ENCODE measurements at regions not wholly inside any gene's neighbourhood (a gene's known extent, or its start where the extent isn't known, plus 50 kb on each side); places are given as distances from the start of the nearest gene placed in this dataset.

DNA sequence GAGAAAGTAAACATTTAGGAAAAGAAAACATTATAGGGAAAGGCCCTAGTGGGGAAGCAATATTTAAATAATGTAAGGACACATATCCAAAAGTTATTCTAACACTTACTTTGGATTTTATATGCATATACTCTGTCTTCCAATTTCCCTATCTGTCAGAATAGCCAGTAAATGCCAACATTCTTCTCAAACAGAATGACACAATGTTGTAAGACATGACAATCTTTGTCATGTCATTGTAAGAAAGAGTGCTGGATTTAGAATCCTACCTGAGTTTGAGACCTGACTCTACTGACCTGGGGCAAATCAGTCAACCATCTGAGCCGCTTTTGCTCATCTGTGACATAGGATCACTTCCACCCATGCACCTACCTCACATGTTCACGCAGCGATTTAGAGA, 198.3 kb downstream of the PHLDA1 start:
- DNase-seq, result no peak

- peak; percentile 38 for DNase-seq
Measured at GRCh38 chr12:75831402-75831801, 200.2 kb downstream of the PHLDA1 start.

GRCh38 chr12:75827061-75827460, 204.5 kb downstream of the PHLDA1 start:
- no peak for DNase-seq

- DNase-seq, result no peak
Measured at GRCh38 chr12:75825686-75826085, 205.9 kb downstream of the PHLDA1 start.

DNA sequence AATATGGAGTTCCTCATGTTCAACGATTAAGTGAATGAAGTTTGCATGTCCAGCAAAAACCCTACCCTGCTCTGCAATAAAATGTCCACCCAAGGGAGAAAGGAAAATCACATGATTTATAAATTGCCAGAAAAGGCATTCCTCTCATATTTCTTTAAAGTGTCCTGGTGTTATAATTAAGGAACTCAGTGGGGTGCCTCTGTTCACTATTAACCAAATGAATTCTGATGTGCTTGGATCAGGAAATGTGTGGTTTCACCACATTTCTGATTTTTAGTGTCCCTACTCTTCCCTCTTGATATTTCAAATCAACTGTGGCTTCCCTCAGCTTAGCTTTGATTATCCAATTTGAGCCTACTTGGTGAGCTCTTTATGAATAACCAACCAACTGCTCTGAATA, 208.1 kb downstream of the PHLDA1 start:
- no peak for DNase-seq

DNA sequence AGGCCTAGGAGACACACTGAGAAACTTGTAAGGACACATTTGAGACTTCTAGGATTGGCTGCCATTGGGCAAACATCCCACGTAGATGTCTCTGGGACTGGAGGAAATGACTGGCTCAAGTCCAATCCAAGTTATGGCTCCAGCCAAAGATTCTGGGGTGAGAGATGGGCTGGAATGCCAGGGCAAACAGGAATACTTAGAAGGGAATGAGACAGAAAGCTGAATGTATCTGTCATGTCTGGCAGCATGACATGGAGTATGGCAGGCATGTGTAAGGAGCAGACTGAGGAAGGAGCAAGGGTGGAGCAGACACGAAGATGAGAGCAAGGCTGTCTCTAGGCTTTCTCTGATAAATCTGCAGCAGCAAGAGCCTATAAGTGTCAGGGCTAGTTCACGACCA, 209.2 kb downstream of the PHLDA1 start:
- DNase-seq, result no peak

DNA sequence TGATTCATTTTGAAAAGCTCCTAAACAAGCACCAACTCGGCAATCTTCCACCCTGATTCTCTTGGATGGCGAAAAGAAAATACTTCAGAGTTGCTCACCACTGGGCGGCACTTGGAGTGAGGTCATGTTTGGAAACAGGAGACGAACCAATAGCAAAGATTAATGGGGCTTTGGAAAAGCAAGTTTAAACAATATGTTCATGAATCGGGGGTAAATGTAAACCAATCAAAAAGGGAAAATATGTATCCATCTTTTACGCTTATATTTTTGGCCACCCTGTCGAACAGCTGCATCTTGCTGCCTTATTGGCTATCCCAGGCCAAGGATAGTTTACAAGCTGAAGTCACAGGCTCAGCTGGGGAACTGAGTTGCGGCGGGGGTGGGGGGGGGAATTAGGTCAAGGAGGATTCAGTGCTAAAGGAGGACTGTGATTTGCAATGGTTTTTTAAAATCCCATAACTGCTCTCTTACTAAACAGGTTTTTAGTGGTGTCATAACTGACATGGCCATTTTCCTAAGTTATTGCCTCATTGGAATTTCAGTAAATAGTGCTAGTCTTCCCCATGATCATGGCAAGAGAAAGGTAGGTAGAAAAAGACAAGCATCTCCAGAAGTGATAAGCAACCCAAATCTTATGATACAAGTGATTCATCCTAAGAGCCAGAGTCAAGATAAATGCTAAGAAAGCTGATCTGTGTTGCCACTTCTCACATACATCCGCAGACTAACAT, 210.6 kb downstream of the PHLDA1 start:
- DNase-seq, result peak; percentile 54

DNA sequence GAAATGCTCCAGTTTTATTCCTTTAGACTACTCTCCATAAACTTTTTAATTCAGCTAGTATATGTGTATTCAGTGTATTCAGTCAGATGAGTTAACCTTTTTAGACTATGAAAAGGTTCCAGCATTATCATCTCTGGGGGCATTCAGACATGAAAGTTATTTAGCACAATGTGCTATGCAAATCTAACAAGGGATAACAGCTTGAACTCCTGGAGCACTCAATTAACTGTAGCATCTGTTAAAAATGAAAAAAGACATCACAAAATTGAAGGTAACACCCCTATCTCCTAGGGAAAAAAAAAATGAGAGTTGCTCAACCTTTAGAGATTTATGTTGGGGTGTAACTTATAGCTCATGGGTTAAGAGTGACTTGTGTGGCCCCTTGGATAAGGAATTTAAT, 211.5 kb downstream of the PHLDA1 start:
- no peak for DNase-seq

- DNase-seq, result no peak
Measured at GRCh38 chr12:75819512-75819911, 212.1 kb downstream of the PHLDA1 start.

GRCh38 chr12:75818863-75819262, 212.7 kb downstream of the PHLDA1 start:
- DNase-seq, result no peak

GRCh38 chr12:75816897-75817296, 214.7 kb downstream of the PHLDA1 start:
- no peak for DNase-seq

GRCh38 chr12:75815756-75816155, 215.8 kb downstream of the PHLDA1 start:
- no peak for DNase-seq

GRCh38 chr12:75814851-75815754, 216.5 kb downstream of the PHLDA1 start:
- DNase-seq, result peak; percentile 89

DNA sequence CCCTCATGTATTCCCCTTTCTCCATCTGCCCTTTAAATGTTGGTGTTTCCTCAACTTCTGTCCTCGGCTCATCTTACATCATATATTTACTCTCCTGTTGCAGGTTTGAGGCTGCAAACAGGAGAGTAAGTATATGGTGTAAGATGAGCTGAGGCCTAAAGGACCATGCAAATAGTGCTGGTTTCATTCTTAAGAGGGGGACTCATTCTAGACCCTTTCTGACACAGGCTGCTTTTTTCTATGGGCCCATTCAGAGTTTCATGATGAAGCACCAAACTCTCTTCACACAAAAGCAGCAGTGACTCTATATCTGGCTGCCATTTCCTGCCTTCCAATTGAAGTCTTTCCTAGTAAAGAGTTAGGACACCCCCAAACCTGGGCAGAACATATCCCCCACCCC, 218.5 kb downstream of the PHLDA1 start:
- DNase-seq, result no peak

DNA sequence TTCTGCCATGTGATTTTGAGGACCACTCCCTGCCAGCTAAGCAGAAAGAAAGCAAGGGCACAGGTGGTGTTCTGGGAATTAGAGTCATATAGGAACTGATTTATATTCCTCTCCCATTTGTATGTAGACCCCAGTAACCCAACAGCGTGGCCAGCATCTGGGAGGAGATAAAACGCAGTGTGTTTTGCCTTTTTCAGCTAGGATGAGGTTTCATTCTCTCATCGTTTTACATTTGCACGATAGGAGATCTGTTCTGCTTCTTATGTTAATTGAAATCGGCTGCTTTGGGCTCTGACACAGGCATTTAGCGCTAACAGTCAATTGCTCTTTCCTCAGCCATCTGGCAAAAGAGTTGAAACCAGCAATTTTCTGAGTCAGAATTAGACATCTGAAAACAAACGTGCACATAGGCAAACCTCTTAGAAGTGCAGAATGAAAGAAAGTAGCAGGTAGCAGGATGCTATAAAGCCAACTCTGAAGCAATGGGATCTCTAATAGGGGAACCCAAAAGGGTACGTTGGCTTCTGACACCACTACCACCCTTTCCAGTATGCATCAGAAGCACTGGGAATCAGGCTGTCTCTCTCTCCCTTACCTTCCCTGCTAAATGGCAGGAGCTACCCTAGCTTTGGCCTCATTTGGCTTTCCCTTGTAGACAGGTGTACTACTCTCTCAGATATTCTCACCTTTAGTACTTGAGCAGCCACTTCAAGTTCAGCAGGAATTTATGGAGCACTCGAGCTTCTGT, 219.1 kb downstream of the PHLDA1 start:
- DNase-seq, result peak; percentile 71

DNA sequence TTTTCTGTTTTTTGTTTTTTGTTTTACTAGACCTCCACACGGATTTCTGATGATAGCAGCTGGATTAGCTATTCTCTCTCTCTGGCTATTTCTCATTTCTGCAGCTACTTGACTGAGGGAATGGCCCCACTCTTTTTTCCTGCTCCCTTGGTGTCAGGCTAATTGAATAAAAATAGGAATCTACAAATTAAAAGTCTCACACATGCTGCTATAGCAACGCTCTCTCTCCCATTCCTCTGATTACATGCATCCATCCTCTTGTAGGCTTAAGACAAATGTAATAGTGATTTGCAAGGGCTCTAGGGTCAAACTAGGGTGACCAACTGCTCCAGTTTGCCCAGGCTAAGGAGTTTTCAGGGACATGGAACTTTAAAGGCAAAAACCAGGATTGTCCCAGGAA, 221.8 kb downstream of the PHLDA1 start:
- no peak for DNase-seq

GRCh38 chr12:75807494-75807893, 224.1 kb downstream of the PHLDA1 start:
- DNase-seq, result no peak

- no peak for DNase-seq
Measured at GRCh38 chr12:75805905-75806304, 225.7 kb downstream of the PHLDA1 start.

DNA sequence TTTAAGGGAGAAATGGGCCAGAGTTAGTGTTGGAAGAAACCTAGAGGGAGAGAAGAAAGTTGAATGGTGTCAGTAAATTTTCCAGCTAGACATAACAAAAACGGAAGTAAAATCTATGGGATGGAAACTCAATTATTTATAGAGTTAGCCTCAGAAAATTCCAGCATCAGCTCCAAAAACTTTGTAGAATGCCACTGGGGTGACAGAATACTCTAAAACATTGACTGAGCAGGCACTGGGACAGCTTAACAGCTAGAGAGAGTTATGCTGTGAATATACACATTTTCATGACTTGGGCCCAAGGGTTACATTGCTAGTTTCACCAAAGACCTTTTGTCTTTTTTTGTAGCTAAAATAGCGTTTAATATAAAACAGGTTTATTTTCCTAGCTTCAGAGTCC, 226.3 kb downstream of the PHLDA1 start:
- no peak for DNase-seq

GRCh38 chr12:75798136-75798926, 233.2 kb downstream of the PHLDA1 start:
- DNase-seq, result no peak

GRCh38 chr12:75795125-75795524, 236.5 kb downstream of the PHLDA1 start:
- DNase-seq, result no peak

DNA sequence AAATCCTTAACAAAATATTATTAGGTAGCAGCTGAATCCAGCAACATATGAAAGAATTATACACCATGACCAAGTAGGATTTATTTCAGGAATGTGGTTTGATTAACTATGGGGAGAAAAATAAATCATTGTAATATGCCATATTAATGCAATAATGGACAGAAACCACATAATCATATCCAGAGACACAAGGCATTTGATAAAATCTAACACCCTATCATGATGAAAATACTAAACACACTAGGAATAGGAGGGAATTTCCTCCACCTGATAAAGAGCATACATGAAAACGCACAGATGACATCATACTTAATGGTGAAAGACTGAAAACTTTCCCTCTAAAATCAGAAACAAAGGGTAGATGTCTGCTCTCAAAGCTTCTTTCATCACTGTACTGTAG, 238.9 kb downstream of the PHLDA1 start:
- no peak for DNase-seq

GRCh38 chr12:75790219-75790618, 241.4 kb downstream of the PHLDA1 start:
- no peak for DNase-seq
